ENCODE measurements at regions not wholly inside any gene's neighbourhood (a gene's known extent, or its start where the extent isn't known, plus 50 kb on each side); places are given as distances from the start of the nearest gene placed in this dataset.

GRCh38 chr1:166693673-166694297 lies 145.5 kb upstream of the POGK start:
- no peak overlapping the region for H3K27ac ChIP-seq (ENCODE audit: insufficient read length, low read depth, low read length)
- H3K4me3 Mint-ChIP-seq = no peak overlapping the region
- H2BK12ac ChIP-seq (ENCODE audit: insufficient read length, low read depth, low read length) = no peak overlapping the region
- H4K5ac ChIP-seq (ENCODE audit: insufficient read length, low read depth, low read length) = no peak overlapping the region
- H3K4me2 ChIP-seq (ENCODE audit: insufficient read depth, insufficient read length, low read length) = no peak overlapping the region
- no peaks in the 10 kb centered on the region for H3K9me3 Mint-ChIP-seq
- no peak overlapping the region for H2AK5ac ChIP-seq (ENCODE audit: insufficient read length, low read length)
- no peak overlapping the region for H2BK120ac ChIP-seq (ENCODE audit: low read depth, low read length, poor library complexity, severe bottlenecking)
- no peak overlapping the region for H3K4ac ChIP-seq (ENCODE audit: low read depth, low read length)
- H3K23me2 ChIP-seq (ENCODE audit: insufficient read length, low read depth, low read length, poor library complexity, severe bottlenecking) = no peaks in the 10 kb centered on the region
- H4K91ac ChIP-seq (ENCODE audit: insufficient read length, low read depth, low read length) = no peak overlapping the region
- no peaks in the 10 kb centered on the region for H3K79me2 ChIP-seq (ENCODE audit: insufficient read depth, low read length)
- no peak overlapping the region for H3K18ac ChIP-seq (ENCODE audit: insufficient read length, low read depth, low read length)
- no peak overlapping the region for H3K9ac ChIP-seq (ENCODE audit: extremely low read depth, insufficient read length, low read length)
- no CpG with 5 or more reads among the region's 4 CpGs for WGBS (ENCODE audit: extremely low coverage, insufficient read length, low lambda C conversion rate)
- no peaks in the 10 kb centered on the region for H3K79me1 ChIP-seq (ENCODE audit: insufficient read depth, low read depth, low read length, poor library complexity, severe bottlenecking)
- H3T11ph ChIP-seq (ENCODE audit: low read length) = no peak overlapping the region
- H3K9me3 ChIP-seq (ENCODE audit: control insufficient read depth, low read depth, low read length) = no peaks in the 10 kb centered on the region
- H4K20me1 ChIP-seq (ENCODE audit: control insufficient read depth, insufficient read depth, insufficient read length) = no peaks in the 10 kb centered on the region
- no peak overlapping the region for H2AFZ ChIP-seq (ENCODE audit: low read length)
- no peak overlapping the region for H3K23ac ChIP-seq (ENCODE audit: insufficient read length, low read depth, low read length)
- no peak overlapping the region for H2BK20ac ChIP-seq (ENCODE audit: low read depth, low read length, poor library complexity, severe bottlenecking)
- H4K8ac ChIP-seq (replicated peaks; ENCODE audit: insufficient read length, low read depth, low read length) = no peak overlapping the region
- peaks cover 4% of the 10 kb centered on the region in 2 experiments for H3K4me1 Mint-ChIP-seq
- H3K14ac ChIP-seq (ENCODE audit: insufficient read depth, low read length) = no peak overlapping the region
- H3K27me3 Mint-ChIP-seq (ENCODE audit: low read depth) = no peaks in the 10 kb centered on the region
- no peak for DNase-seq
- no peak overlapping the region for H2BK15ac ChIP-seq (ENCODE audit: low read depth, low read length)
- TF ChIP-seq CTCF (conservative IDR thresholded peaks at IDR 0.05) = no peak
- H3K56ac ChIP-seq (ENCODE audit: insufficient read length, low read depth, low read length) = no peak overlapping the region
- no peaks in the 10 kb centered on the region for H3K4me1 ChIP-seq (ENCODE audit: insufficient read depth, low read length)
- no peak overlapping the region for H3K27ac Mint-ChIP-seq
- no peak overlapping the region for H2BK5ac ChIP-seq (ENCODE audit: insufficient read length, low read length)
- H3K27me3 ChIP-seq (ENCODE audit: insufficient read depth, low read length) = no peaks in the 10 kb centered on the region
- H3K36me3 Mint-ChIP-seq (ENCODE audit: insufficient read depth in 1 of 3, low read depth in 3 of 3) = no peaks in the 10 kb centered on the region; a peak in 1 of 7 replicates

All from H9 (cell line).